ENCODE measurements at regions not wholly inside any gene's neighbourhood (a gene's known extent, or its start where the extent isn't known, plus 50 kb on each side); places are given as distances from the start of the nearest gene placed in this dataset.

DNA sequence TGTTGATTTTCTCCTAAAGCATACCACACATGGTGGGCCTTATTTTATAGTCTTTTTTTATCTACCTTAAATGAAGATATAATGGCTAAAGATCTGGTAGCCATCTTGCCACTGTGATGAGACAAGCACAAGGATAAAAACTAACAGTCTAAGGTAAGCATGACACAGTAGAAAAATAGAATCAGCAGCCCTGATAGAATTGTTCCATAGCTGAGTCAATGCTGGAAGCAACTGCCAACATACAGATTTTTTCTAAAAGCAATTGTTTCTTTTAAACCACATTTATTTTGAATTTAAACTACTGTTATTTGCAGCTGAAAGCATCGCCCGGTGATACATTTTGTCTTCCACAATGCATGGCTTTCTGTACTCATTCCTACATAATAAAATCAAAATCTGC, 1091.5 kb upstream of the CHAC2 start:
- TF ChIP-seq EZH2 (IDR thresholded peaks at IDR 0.05; ENCODE audit: low read length), result no peak
- TF ChIP-seq, protein P1, sequence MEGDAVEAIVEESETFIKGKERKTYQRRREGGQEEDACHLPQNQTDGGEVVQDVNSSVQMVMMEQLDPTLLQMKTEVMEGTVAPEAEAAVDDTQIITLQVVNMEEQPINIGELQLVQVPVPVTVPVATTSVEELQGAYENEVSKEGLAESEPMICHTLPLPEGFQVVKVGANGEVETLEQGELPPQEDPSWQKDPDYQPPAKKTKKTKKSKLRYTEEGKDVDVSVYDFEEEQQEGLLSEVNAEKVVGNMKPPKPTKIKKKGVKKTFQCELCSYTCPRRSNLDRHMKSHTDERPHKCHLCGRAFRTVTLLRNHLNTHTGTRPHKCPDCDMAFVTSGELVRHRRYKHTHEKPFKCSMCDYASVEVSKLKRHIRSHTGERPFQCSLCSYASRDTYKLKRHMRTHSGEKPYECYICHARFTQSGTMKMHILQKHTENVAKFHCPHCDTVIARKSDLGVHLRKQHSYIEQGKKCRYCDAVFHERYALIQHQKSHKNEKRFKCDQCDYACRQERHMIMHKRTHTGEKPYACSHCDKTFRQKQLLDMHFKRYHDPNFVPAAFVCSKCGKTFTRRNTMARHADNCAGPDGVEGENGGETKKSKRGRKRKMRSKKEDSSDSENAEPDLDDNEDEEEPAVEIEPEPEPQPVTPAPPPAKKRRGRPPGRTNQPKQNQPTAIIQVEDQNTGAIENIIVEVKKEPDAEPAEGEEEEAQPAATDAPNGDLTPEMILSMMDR (optimal IDR thresholded peaks at IDR 0.05 in 1 of 3, IDR thresholded peaks at IDR 0.05 in 1 of 3, conservative IDR thresholded peaks at IDR 0.05 in 1 of 3; ENCODE audit: extremely low read depth in 1 of 3, insufficient read depth in 2 of 3, low read length in 3 of 3), result no peak
